ENCODE measurements at regions not wholly inside any gene's neighbourhood (a gene's known extent, or its start where the extent isn't known, plus 50 kb on each side); places are given as distances from the start of the nearest gene placed in this dataset.

DNA sequence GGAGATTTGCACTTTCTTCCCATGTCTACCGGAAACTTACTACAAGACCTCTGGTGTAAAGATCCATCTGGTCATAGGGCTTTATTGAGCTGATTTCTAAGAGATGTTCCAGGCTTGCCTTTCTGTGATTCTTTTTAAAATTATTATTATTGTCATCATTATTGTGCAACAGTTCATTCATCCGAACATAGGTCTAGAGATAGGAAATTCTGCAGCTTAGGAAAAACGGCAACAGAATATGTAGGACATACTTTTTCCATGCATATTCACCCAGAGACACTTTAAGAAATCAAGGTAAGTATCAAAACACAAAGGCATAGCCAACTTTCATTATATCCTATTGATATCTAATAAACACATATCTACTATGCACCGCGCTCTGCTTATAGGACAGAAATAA, 378.2 kb upstream of the KLF4 start:
- Histone ChIP-seq H3K4me2 (ENCODE audit: low read depth, low read length) (no peak overlapping the region), H3K56ac (ENCODE audit: extremely low read depth, insufficient read depth, low read length) (no peak overlapping the region), H4K91ac (ENCODE audit: insufficient read depth, low read depth, low read length) (no peak overlapping the region), H3K36me3 (ENCODE audit: control insufficient read depth, insufficient read depth, low read length) (no peaks in the 10 kb centered on the region), H3K9ac (ENCODE audit: low read depth, low read length) (no peak overlapping the region), H3K18ac (ENCODE audit: low read depth, low read length) (no peak overlapping the region), H2AFZ (replicated peaks; ENCODE audit: low read length, poor library complexity) (no peak overlapping the region), H4K5ac (ENCODE audit: low read depth, low read length) (no peak overlapping the region), H2BK5ac (ENCODE audit: low read depth, low read length, poor library complexity, severe bottlenecking) (no peak overlapping the region), H3K4me1 (ENCODE audit: control insufficient read depth, insufficient read depth, low read length) (no peaks in the 10 kb centered on the region; the same call in 1 of the 2 replicates), H3K79me1 (ENCODE audit: low read depth in 1 of 2, low read length in 2 of 2) (no peaks in the 10 kb centered on the region), H4K8ac (ENCODE audit: low read depth in 2 of 2, low read length in 2 of 2) (no peak overlapping the region), H4K20me1 (ENCODE audit: insufficient read depth, low read length) (no peaks in the 10 kb centered on the region), H2AK5ac (ENCODE audit: low read depth, low read length) (no peak overlapping the region), H2BK120ac (ENCODE audit: low read depth, low read length) (no peak overlapping the region), H3K4me3 (ENCODE audit: insufficient read depth, low read depth, low read length) (no peak overlapping the region), H3K9me1 (ENCODE audit: insufficient read depth, low read length) (no peaks in the 10 kb centered on the region), H3K9me3 (ENCODE audit: control insufficient read depth, insufficient read depth, low read length) (no peaks in the 10 kb centered on the region), H3K27me3 (ENCODE audit: control insufficient read depth, insufficient read depth, low read length) (no peaks in the 10 kb centered on the region), H3K27ac (ENCODE audit: insufficient read depth, low read length) (no peak overlapping the region), H3K4ac (ENCODE audit: low read depth, low read length) (no peak overlapping the region), H2BK20ac (ENCODE audit: low read depth, low read length) (no peak overlapping the region), H3K14ac (replicated peaks; ENCODE audit: low read depth, low read length) (no peak overlapping the region), H2BK15ac (ENCODE audit: low read depth, low read length) (no peak overlapping the region), H2AK9ac (replicated peaks; ENCODE audit: low read depth, low read length, poor library complexity) (no peak overlapping the region), H3K23ac (ENCODE audit: low read depth, low read length) (no peak overlapping the region)
- TF ChIP-seq CEBPB (IDR thresholded peaks at IDR 0.05; ENCODE audit: low read depth, low read length) (peak; percentile 52), NFE2L2 (IDR thresholded peaks at IDR 0.05; ENCODE audit: low read depth, low read length) (no peak)
- dilution Hi-C loops (cut with HindIII; ENCODE audit: low sequenced_read_pairs, unreplicated experiment) (no loop called here), intact Hi-C loops (cut with micrococcal nuclease) (no loop called here), in situ Hi-C loops (cut with MboI; ENCODE audit: low sequenced_read_pairs) (no loop called here)
- POLR2A ChIA-PET (ENCODE audit: unreplicated experiment) = interaction anchor here (0.5 kb wide), 1 partner anchor 39 kb away, joined by 4 read pairs; no protein-coding TSS in a partner anchor
- DNase-seq (no peak), ATAC-seq (ENCODE audit: low read depth) (no peak)
- no TSS peak for BruUV-seq (replicated peaks)
- no CpG with 5 or more reads among the region's 5 CpGs for WGBS, 2 experiments (ENCODE audit: extremely low coverage in 2 of 2, insufficient read length in 1 of 2)
- CTCF ChIA-PET = interaction anchor here (1.0 kb wide), 1 partner anchor 13 kb away, joined by 3 read pairs; no protein-coding TSS in a partner anchor
